ENCODE measurements at regions not wholly inside any gene's neighbourhood (a gene's known extent, or its start where the extent isn't known, plus 50 kb on each side); places are given as distances from the start of the nearest gene placed in this dataset.
"Not testable (repeated sequence)": the region's sequence is repeated elsewhere in the genome, so short reads cannot be mapped to it uniquely, and the experiment has no call there.

DNA sequence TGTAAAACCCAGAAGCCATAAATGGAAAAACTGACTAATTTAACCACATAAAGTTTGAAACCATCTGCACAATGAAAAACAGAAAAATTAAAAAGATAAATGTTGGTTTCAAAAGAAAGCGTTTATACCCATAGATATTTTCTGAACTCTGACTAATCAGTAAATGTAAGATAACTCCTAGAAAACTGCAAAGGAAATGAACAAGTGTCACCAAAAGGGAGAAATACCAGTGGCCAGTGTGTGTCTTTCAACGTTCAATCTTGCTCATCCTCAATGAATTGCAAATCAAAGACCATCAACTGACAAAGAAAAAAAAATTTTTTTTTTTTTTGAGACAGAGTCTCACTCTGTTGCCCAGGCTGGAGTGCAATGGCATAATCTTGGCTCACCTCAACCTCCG, 180.1 kb downstream of the SYK start:
- no peak for DNase-seq

DNA sequence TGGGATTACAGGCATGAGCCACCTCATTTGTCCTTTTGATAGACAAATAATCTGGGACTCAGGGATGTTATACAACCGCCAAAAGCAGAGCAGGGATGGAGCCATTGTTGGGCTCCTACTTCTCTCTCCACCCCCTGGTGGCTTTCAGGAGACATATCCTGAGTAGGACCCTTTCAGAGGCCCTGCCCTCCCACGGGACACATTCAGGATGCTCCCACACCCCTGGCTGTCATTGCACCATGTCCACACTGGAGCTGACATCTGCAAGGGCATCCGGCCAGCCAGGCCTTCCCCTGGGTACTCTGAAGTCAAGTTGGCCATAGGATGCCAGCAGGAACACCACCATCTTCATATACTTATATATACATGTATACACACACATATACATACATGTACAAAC, 181.8 kb downstream of the SYK start:
- DNase-seq = no peak

DNA sequence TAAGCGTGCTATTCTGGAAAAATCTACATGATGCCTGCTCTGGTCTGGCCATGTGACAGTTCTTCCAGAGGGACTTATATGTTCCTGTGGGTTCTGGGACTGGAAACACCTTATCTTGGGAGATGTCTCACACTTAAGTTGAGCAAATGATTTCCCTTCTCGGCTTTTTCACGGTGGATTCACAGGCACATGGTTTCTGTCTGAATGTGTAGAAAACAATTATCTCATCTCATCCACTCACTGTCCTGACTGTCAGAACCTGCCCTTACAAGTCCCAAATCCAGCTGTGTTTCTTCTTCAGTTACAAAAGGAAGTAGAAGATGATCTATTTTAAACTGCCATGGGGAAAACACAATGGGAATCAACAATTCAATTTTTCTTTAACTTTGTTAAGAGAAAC, 184.0 kb downstream of the SYK start:
- DNase-seq = no peak

DNA sequence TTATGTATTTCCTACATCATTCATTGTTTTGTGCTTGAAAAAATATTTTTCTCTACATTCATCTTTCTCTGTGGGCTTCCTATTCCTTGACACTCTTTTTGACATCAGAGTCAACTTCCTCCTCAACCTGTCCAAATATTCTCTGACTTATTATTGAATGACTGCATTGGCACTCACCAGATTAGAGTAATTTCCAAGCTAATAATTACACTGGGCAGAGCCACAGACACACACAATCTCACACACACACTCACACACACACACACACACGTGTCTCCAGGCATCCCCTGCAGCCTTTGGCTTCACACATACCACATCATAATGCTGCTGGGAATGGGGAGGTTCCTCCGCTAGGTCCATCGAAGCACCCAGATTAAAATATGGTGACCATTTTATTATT, 184.5 kb downstream of the SYK start:
- no peak for DNase-seq

DNA sequence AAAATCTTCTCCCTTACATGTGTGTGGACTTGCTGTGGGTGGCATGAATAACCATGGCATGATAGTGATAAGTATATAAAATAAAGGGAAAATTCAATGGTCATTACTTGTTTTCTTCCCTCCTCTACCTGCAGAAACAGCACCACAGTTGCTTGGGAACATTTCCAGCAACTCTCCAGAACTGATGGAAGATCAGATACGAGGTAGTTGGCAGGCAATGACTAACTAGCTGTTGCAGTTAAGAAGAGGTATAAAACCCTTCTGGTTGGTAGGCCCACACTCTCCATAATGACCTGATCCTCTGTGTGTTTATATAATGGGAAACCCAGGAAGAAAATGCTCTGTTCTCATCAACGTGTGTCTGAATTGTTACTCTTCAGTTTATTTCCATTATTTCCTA, 185.9 kb downstream of the SYK start:
- DNase-seq = no peak

DNA sequence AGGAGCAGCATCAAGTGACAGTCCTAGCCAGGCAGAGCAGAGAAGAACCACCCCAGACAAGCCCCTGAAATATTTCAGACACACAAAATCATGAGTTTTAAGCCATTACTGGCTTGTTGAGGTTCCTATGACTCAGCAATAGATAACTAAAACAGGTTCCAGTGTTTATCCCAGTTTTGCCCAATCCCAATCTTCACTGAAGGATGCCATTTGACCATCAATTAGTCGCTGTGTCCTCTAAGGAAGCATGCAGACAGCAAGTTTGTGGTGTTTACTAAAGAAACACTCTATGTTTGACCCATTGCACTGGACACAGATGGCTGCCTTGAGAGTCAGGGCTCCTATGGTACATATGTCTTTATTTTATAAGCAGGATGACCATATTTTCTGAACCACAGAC, 186.7 kb downstream of the SYK start:
- no peak for DNase-seq

DNA sequence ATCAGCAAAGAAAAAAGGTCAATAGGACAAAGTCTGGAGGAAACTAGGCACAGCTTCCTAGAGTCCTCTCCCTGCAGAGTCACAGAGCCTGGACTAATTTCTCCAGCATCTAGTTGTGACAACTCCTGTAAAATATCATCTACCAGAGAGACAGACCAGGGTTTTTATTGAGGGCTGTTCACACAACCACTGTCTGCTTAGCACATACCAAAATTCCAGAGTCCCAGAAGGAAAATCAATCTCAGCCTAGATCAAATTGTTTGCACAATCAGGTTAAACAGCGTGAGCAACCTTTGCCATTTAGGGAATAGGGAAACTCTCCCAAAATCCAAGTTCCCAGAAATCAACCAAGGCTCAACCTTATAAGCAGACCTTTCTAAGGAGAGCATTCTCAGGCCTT, 190.3 kb downstream of the SYK start:
- no peak for DNase-seq

DNA sequence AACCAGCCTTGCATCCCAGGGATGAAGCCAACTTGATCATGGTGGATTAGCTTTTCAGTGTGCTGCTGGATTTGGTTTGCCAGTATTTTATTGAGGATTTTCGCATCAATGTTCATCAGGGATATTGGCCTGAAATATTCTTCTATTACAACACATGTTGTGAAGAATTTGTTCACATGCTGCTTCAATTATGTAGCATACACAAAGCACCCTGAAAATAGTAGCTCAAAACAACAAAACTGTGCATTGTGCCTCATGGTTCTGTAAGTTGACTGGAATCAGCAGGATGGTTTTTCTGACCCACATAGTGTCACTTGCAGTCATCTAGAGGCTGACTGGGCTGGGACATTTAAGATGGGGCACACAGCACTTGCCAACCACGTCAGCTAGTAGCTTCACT, 193.9 kb downstream of the SYK start:
- DNase-seq = no peak

DNA sequence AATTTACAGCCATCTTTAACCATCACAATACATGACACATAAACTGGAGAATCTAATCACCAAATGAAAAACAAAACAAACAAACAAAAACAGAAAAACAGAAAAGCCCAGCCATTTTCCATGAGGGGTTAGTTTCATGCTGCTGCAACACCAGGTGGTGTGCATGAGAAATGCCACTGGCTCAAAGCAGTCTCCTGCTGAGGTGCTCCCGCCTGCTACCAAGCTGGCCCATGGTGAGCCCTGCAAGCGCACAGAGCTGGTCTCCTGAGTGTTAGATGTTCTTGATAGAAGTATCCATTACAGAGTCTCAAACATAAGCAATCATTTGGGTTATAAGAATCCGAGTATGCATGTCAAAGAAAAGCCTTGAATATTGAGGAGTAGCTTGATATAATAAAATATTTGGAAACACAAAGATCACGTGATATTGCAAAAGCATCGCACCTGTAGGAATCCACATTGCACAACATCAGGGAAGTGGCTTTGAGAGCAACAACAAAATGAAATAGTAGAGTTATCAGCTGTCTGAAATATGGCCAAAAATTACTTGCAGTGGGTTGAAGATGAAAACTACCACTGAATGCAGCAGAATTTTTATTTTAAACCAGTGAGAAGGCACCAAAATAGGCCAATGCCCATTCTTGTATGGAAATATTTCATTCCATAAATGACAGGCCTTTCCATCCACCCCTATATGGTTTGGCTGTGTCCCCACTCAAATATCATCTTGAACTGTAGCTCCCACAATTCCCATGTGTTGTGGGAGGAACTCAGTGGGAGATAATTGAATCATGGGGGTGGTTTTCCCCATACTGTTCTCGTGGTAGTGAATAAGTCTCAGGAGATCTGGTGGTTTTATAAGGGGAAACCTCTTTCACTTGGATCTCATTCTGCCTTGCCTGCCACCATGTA, 194.8 kb downstream of the SYK start:
- no peak for DNase-seq

DNA sequence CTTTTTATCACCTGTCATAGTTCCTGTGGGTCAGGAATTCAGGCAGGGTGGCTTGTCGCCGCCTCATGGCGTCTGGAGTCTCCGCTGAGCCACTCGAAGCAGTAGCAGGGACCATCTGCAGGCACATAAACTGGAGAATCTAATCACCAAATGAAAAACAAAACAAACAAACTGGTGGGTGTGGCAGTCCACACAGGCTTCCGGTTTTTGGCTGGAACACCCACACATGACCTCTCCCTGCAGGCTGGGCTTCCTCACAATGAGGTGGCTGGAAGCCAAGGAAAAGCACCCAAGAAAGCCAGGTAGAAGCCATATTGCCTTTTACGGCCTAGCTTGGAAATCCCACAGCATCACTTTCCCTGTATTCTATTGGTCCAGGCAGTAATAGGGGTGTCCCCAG, 197.0 kb downstream of the SYK start:
- DNase-seq = no peak

DNA sequence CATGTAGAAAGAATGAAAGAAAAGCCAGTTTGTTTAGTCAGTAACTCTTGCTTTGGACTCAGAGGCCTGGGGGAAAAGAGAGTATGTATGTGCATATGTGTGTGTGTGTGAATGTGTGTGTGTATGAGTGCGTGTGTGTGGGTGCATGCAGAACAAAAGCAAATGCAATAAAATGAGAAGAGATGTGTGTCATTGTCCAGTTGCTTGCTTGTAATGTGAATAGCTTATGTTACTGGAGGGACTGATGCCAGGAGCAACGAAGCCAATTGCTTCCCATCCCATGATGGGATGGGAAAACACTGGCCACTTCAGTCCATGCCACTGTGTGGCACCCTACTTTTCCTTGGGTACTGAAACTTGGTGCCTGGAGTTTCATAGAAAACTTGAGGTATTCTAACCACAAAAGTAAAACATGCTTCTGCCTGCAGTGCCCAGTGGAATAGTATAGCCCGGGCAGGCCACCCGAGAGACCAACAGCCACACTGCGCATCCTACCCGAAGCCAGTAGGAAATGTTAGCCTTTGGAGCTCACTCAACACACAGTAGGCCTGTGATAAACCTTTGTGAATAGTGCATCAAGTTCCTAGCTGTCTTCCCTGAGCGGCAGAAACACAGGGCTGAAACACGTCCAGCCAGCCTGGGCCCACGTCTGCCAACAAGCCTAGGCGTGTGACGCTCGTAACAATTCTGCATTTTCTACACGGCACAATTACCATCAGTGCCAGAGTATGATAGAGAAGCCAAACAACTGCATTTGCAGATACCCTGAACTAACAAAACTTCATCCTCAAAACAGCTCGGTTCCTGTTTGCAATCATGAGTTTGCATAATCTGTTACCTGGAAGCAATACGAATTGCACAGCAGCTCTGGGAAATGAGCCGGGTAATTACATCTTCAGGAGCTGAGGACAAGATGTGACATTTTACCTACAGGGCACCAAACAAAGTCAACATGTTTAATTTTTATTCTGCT, 198.1 kb downstream of the SYK start:
- no peak for DNase-seq

DNA sequence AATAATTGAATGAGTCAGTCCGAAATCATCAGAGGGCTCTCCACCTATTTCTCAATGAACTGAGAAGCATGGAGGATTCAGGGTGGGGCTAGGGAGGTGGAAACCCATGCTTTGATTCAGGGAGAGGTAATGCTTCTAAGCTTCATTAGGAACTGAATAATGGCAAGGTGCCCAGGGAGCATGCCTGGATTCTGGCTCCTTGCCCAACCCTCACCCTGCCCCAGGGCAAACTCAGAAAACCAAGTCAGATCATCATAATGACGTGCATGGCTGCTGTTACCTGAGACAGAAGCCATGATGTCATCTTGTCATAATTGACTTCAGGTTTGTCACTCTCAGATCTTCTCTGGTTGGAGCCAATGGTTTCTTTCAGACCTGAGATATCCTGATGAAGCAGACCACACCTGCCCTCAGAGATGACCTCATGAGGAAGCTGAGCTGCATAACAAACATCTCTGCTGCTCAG, 199.6 kb downstream of the SYK start:
- peak; percentile 21 for DNase-seq

DNA sequence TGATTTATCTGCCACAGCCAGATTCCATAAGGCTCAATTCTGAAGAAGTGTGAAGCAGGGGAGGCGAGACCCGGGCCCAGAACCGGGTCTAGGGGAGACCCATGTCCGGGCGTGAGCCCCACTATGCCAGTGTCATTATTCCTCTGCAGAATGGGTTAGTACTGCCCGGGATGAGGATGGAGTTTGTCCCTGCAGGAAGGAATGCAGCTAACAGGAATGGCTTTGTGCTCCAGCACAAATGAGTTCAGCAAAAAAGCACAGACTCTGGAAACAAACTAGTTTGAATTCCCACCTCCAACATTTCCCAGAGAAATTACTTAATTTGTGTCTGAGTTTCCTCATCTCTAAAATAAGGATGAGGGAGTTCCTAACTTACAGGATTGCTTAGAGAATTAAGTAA, 202.9 kb downstream of the SYK start:
- DNase-seq = no peak

DNA sequence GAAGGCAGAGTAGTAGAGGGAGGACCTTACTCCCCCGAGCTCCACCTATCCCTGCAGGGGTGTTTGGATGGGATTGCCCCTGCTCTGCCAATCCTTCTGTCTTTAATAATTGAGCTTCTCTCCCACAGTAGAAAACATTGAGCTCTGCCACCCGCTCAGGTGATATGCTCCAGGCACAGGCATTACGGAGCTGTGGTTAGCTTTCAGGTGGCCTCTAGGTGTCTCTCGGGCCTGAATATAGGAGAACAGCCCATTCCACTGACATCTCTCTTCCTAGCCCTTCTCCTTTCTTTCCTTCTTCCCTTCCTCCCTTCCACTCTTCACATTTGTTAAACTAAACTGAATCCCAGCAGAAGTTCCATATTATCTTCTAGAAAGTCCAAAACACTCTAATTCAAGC, 203.4 kb downstream of the SYK start:
- no peak for DNase-seq

DNA sequence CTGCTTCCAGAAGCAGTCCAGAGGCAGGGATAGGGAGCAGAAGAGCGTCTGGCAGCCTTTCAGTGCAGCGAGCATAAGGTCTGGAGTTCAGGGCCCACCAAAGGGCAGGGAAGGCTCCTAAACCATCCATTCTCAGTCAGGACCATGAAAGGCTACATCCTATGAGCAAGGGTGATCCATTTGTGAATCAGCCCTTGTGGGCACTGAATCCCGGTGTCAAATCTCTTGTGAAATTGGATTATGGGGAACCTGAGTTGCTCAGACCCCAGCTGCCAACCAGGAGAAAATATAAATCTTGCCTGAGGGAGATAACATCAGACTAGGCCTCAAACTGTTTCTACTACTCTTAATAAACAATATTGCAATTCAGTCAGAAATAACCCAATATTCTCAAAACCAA, 204.4 kb downstream of the SYK start:
- no peak for DNase-seq

DNA sequence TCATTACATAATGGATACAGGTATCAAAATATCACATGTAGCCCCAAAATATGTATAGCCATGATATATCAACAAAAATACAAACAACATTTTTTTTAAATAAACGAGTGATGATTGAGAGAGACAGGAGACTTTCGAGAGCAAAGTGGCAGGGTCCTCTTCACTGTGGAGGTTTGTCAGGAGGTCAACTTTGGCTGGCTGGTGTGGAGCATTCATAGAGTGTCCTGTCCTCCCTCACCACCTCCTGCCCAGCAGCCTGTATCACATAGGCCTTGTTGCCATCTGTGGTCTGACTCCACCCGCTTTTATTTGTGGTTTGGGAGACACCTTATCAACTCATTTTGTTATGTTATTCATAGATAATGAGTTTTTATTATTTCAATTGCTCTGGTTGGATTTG, 206.9 kb downstream of the SYK start:
- DNase-seq = no peak

DNA sequence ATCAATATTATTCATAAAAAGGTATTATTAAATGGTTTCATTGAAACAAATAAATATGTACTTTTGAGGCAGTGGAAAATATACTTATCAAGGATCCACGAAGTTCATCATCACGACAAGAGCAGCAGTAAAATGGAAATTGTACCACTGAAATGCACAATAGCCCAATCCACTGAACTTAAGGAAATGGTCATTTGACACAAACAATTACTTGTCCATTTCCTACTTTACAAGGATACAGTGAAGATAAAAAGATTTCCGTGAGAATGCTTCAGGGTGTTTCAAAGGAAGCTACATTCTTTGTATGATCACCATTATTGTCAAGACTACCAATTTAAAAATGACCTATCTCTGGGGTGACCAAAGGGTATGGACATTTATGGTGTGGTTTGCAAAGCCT, 210.3 kb downstream of the SYK start:
- no peak for DNase-seq

DNA sequence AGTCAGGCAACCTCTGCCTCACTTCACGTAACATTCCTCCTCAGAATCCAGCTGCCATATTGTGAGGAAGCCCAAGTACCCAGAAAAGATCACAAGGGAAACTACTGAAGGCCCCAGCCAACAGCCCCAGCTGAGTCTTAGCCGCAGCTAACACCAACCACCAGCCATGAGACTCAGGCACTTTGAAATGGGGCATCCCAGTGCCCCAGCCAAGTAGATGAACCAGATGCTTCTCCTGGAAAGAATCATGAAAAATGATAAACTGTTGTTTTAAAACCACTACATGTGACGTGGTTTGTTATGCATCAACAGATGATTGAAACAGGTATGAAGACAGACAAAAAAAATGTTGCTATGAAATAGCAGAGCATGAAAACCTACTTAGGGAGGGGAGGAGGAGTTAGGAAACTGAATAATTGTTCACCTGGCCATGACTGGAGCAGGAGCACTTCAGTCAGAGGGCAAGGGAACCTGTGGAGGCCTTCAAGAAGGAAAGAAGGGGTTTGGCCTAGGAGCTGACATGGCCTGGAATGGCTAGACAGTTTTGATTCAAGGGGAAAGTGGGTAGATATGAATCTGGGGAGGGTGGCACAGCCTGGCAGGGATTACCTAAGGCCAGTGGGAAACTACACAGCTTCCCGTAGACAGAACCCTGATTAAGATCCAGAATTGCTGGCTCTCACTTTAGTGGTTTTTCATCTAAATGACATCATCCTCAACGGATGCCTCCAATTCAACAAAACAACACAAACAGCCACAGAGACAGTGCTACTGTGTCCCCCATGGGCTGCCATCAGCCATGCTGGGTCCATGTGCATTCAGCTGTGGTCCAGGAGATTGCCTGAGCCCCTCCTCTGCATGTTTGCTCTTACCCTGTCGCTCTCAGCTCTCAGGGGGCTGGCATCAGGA, 211.6 kb downstream of the SYK start:
- DNase-seq = no peak

DNA sequence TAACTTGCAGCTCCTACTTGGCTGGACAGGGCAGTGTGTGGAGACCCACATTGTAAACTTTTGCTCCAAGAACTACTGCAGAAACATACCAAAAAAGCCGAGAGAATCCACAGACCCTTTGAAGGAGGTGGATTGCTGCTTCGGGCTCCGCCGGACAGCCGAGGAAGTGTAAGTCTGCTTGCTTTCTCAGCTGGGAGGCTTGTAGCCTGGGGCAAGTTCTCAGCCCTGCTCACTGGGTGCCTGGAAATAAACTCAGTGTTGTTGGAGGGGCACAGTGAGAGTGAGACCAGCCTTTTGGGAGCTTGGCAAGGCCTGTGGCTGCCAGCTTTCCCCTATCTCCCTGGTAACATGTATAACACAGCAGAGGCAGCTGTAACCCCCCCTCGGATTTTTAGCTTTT, 215.6 kb downstream of the SYK start:
- DNase-seq = no peak

DNA sequence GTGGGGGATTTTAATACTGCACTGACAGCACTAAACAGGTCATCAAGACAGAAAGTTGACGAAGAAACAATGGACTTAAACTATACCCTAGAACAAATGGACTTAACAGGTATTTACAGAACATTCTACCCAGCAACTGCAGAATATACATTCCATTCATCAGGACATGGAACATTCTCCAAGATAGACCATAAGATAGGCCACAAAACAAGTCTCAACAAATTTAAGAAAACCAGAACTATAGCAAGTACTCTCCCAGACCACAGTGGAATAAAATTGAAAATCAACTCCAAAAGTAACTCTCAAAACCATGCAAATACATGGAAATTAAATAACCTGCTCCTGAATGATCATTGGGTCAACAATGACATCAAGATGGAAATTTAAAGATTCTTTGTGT, 218.3 kb downstream of the SYK start:
- not testable (repeated sequence) for DNase-seq

DNA sequence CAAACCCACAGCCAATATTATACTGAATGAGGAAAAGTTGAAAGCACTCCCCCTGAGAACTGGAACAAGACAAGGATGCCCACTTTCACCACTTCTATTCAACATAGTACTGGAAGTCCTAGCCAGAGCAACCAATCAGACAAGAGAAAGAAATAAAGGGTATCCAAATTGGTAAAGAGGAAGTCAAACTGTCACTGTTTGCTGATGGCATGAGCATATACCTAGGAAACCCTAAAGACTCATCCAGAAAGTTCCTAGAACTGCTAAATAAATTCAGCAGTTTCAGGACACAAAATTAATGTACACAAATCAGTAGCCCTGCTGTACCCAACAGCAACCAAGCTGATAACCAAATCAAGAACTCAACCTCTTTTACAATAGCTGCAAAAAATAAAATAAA, 220.0 kb downstream of the SYK start:
- not testable (repeated sequence) for DNase-seq

DNA sequence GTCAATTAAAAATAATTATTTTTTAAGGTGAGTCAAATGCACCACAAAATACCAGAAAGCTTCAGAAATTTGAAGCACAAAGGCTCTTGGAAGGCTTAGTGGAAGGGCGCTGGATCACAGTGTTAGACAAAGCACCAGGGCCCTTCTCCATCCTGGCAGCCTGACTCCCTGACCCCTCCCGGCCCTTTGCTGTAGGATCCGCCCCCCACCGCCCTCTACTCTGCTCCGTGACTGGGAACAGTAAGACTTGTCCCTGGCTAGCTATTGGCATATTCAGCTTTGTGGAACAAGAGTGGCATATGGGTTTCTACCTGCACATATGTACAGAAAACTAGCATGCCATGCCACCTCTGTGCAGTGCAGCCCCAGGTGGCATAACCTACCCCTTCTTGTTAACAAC, 222.1 kb downstream of the SYK start:
- no peak for DNase-seq
